Activated CD4-positive, alpha-beta memory T cell treated with anti-CD3 and anti-CD28 coated beads for 36 hours (primary cell): ENCODE measurements at regions not wholly inside any gene's neighbourhood (a gene's known extent, or its start where the extent isn't known, plus 50 kb on each side); places are given as distances from the start of the nearest gene placed in this dataset.
A peak's percentile ranks its signal among the peaks of the same experiment; 100 is the strongest.

Experiments used
- CTCF ChIA-PET: fragments of 350-600 bp; sonication (Branson Sonifier 250); formaldehyde crosslinking; loops from one replicate; lab custom pipeline; 2021; ENCODE audit warnings: antibody characterized with exemption, inconsistent platforms; lab: Charles Lee
- POLR2A ChIA-PET: fragments of 350-600 bp; sonication (Branson Sonifier 250); formaldehyde crosslinking; loops from one replicate; lab custom pipeline; 2021; ENCODE audit warnings: antibody characterized with exemption; lab: Charles Lee
- DNase-seq: peaks from one replicate; pipeline ENCODE4 v3.0.0-alpha.2; 2020
- H3K27ac Mint-ChIP-seq: one replicate; pipeline ENCODE4 v1.8.0; 2021; ENCODE audit warnings: mixed read lengths
- H3K27me3 Mint-ChIP-seq: one replicate; pipeline ENCODE4 v1.8.0; 2021; ENCODE audit warnings: mixed read lengths
- H3K36me3 Mint-ChIP-seq: one replicate; pipeline ENCODE4 v1.8.0; 2021; ENCODE audit warnings: mixed read lengths
- H3K4me1 Mint-ChIP-seq: one replicate; pipeline ENCODE4 v1.8.0; 2021; ENCODE audit warnings: low read depth, mixed read lengths
- H3K4me3 Mint-ChIP-seq: one replicate; pipeline ENCODE4 v1.8.0; 2021; ENCODE audit warnings: mild to moderate bottlenecking, mixed read lengths
- H3K9me3 Mint-ChIP-seq: one replicate; pipeline ENCODE4 v1.8.0; 2021; ENCODE audit warnings: mixed read lengths
- intact Hi-C: fragments of 100-400 bp; cut with micrococcal nuclease; formaldehyde crosslinking; loops from one replicate; pipeline ENCODE4 v1.15.1; 2023

DNA sequence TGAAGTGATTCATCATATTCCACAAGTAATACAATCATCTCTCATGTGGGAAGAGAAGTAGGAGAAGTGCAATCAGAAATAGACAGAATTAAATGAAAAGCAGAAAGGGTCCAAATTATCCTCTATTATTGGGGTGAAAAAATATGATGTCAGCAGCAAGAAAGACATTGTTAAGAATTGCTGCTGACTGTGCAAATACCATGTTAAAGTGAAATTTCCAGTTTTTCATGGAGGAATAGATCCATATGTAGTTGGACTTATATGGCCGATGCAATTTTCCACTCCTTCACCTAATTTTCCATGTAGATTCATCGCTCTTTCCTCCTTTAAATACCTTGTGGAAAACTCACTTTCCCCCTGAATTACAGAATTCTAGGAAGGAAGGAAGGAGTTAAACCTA lies 819.8 kb downstream of the GATA3 start:
- ChIA-PET CTCF (no interaction called here), POLR2A (no interaction called here)
- no peak for DNase-seq
- peaks cover 1% of the 10 kb centered on the region for H3K27me3 Mint-ChIP-seq
- intact Hi-C loops, result no loop called here
- no peak overlapping the region for H3K27ac Mint-ChIP-seq
- H3K9me3 Mint-ChIP-seq, result no peaks in the 10 kb centered on the region
- no peak overlapping the region for H3K4me3 Mint-ChIP-seq
- H3K36me3 Mint-ChIP-seq, result no peaks in the 10 kb centered on the region
- peaks cover 4% of the 10 kb centered on the region for H3K4me1 Mint-ChIP-seq

DNA sequence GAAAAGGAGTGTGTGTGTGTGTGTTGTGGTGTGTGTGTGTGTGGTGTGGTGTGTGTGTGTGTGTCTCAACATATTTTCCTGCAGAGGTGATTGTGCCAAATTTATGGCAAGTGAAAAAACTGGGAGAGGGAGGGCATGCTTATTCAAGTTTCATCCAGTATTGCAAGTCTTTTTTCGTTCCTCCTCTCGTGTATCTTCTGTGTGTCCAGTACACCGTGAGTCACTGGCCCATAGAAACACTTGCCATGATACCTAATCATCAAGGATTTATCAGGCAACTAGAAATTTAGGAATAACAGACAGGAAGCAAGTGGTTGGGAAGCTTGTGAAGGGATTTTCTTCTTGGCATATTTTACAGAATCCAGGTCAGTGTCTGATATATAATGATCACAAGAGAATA lies 820.5 kb downstream of the GATA3 start:
- no peak overlapping the region for H3K27ac Mint-ChIP-seq
- H3K27me3 Mint-ChIP-seq, result peaks cover 1% of the 10 kb centered on the region
- peaks cover 4% of the 10 kb centered on the region for H3K4me1 Mint-ChIP-seq
- H3K36me3 Mint-ChIP-seq, result no peaks in the 10 kb centered on the region
- ChIA-PET POLR2A (no interaction called here), CTCF (no interaction called here)
- no peak for DNase-seq
- no peaks in the 10 kb centered on the region for H3K9me3 Mint-ChIP-seq
- H3K4me3 Mint-ChIP-seq, result no peak overlapping the region
- intact Hi-C loops, result no loop called here

DNA sequence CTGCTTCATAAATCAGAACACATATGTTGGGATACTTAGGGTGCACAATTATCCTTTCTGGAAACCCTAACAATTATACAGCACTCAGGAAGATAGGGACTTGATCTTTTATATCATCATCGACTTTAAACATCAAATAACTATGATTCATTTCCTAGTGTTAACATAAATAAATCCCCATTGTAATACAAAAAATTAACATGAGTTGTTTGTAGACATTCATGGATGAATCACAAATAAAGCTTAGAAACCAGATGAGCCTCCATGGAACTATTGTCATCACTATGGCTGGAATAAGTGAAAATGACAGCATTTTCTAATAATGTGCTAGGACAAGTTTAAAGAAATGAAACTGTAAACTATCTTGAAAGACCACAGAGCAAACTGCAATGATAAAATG lies 821.7 kb downstream of the GATA3 start:
- no peak overlapping the region for H3K4me3 Mint-ChIP-seq
- no peaks in the 10 kb centered on the region for H3K9me3 Mint-ChIP-seq
- peaks cover 1% of the 10 kb centered on the region for H3K27me3 Mint-ChIP-seq
- H3K36me3 Mint-ChIP-seq, result no peaks in the 10 kb centered on the region
- peaks cover 4% of the 10 kb centered on the region for H3K4me1 Mint-ChIP-seq
- no peak for DNase-seq
- no peak overlapping the region for H3K27ac Mint-ChIP-seq
- POLR2A ChIA-PET, result no interaction called here
- CTCF ChIA-PET, result no interaction called here
- intact Hi-C loops, result no loop called here

GRCh38 chr10:8889538-8889937 lies 835.0 kb downstream of the GATA3 start:
- no peaks in the 10 kb centered on the region for H3K36me3 Mint-ChIP-seq
- intact Hi-C loops, result no loop called here
- no peaks in the 10 kb centered on the region for H3K27me3 Mint-ChIP-seq
- no peaks in the 10 kb centered on the region for H3K9me3 Mint-ChIP-seq
- no peak for DNase-seq
- ChIA-PET POLR2A (no interaction called here), CTCF (no interaction called here)
- H3K4me1 Mint-ChIP-seq, result peaks cover 13% of the 10 kb centered on the region
- H3K27ac Mint-ChIP-seq, result no peak overlapping the region
- H3K4me3 Mint-ChIP-seq, result no peak overlapping the region

GRCh38 chr10:8893102-8893501 lies 838.6 kb downstream of the GATA3 start:
- ChIA-PET POLR2A (no interaction called here), CTCF (no interaction called here)
- Mint-ChIP-seq H3K36me3 (no peaks in the 10 kb centered on the region), H3K9me3 (no peaks in the 10 kb centered on the region), H3K4me3 (no peak overlapping the region), H3K27ac (peak overlapping the region; percentile 4), H3K4me1 (peaks cover 14% of the 10 kb centered on the region), H3K27me3 (peaks cover 9% of the 10 kb centered on the region)
- DNase-seq, result no peak
- intact Hi-C loops, result loop anchor here (1.0 to 10.0 kb wide), 3 partner anchors 46 to 838 kb away; partner anchors contain the start of gene GATA3

- intact Hi-C loops, result loop anchor here (5.0 to 10.0 kb wide), 2 partner anchors 47 to 839 kb away; partner anchors contain the start of gene GATA3
- peaks cover 9% of the 10 kb centered on the region for H3K27me3 Mint-ChIP-seq
- H3K4me1 Mint-ChIP-seq, result peaks cover 14% of the 10 kb centered on the region
- DNase-seq, result no peak
- peak overlapping the region; percentile 20 for H3K27ac Mint-ChIP-seq
- POLR2A ChIA-PET, result no interaction called here
- CTCF ChIA-PET, result no interaction called here
- no peaks in the 10 kb centered on the region for H3K9me3 Mint-ChIP-seq
- no peak overlapping the region for H3K4me3 Mint-ChIP-seq
- no peaks in the 10 kb centered on the region for H3K36me3 Mint-ChIP-seq
These were observed 839.7 kb downstream of the GATA3 start for GRCh38 chr10:8894148-8894547.

DNA sequence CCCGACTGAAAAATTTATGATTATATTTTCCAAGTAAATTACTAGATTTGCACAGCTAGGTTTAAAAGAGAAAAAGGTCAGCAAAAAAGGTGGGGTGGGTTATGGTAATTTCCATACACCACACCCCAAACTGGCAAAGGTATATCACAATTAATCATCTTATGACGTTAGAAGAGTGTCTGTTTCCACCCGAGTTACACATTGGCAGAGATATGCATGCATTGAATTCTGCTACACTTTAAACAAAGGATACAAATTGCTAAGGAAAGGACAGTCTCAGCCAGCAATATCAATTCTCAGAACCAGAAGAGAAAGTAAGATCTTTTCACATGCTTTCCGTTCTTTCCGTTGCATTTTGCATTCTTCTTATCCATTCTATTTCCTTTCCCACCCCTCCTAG lies 843.3 kb downstream of the GATA3 start:
- no peaks in the 10 kb centered on the region for H3K36me3 Mint-ChIP-seq
- peaks cover 9% of the 10 kb centered on the region for H3K27me3 Mint-ChIP-seq
- intact Hi-C loops, result loop anchor here (5.0 to 10.0 kb wide), 2 partner anchors 95 to 843 kb away; partner anchors contain the start of gene GATA3
- peak overlapping the region; percentile 77 for H3K27ac Mint-ChIP-seq
- POLR2A ChIA-PET, result no interaction called here
- CTCF ChIA-PET, result no interaction called here
- peak overlapping the region; percentile 51 for H3K4me3 Mint-ChIP-seq
- DNase-seq, result no peak
- peaks cover 11% of the 10 kb centered on the region for H3K4me1 Mint-ChIP-seq
- no peaks in the 10 kb centered on the region for H3K9me3 Mint-ChIP-seq

DNA sequence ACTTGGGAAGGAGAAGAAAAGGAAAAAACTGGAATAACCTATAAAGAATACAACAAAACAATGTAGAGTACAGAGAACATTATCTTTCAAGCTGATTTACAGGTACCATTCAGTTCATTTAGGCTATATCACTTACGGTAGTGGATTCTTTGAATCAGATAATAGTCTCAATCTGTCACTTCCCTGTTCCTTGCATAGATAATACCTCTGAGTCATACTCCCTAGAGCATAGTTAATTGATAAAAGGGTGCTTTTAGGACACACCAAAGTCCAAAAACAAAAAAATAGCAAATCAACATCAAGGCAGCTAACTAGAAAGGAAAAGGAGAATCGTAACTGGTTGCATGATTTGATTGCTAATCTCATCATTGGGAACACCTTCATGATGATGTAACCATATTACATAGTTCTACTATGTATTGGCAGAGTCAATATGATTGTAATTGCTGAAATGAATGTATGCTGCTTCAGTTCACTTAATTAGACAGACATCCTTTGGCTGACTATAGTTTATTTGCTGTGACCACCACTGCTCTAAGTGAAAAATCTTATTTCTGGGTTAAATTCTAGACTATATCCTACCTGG lies 844.4 kb downstream of the GATA3 start:
- ChIA-PET CTCF (no interaction called here), POLR2A (no interaction called here)
- intact Hi-C loops, result loop anchor here (5.0 to 10.0 kb wide), 2 partner anchors 93 to 844 kb away; partner anchors contain the start of gene GATA3
- Mint-ChIP-seq H3K27ac (peak overlapping the region; percentile 57), H3K9me3 (no peaks in the 10 kb centered on the region), H3K4me3 (peak overlapping the region; percentile 4), H3K4me1 (peaks cover 4% of the 10 kb centered on the region), H3K36me3 (no peaks in the 10 kb centered on the region), H3K27me3 (peaks cover 9% of the 10 kb centered on the region)
- DNase-seq, result no peak

DNA sequence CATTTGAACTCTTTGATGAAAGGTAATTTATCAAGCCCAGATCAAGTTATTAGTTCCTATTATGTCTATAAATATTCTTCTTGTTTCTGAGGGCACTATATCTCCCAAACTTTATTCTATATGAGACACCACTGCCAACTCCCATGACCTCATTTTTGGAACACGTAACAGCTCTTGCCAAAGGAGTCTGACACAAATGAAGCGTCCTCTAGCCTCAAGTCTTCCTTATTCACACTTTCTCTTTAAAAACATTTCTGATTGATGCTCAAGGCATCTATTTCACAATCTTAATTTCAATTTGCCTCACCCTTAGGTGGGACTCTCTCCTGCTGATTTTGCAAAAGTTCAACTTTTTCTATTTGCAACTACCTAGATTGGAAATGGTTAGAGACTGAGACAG lies 848.4 kb downstream of the GATA3 start:
- no peak overlapping the region for H3K4me3 Mint-ChIP-seq
- no peak for DNase-seq
- POLR2A ChIA-PET, result no interaction called here
- intact Hi-C loops, result no loop called here
- H3K9me3 Mint-ChIP-seq, result peaks cover 3% of the 10 kb centered on the region
- no peak overlapping the region for H3K27ac Mint-ChIP-seq
- no peaks in the 10 kb centered on the region for H3K4me1 Mint-ChIP-seq
- H3K27me3 Mint-ChIP-seq, result peaks cover under 1% of the 10 kb centered on the region
- peaks cover 1% of the 10 kb centered on the region for H3K36me3 Mint-ChIP-seq
- CTCF ChIA-PET, result no interaction called here

DNA sequence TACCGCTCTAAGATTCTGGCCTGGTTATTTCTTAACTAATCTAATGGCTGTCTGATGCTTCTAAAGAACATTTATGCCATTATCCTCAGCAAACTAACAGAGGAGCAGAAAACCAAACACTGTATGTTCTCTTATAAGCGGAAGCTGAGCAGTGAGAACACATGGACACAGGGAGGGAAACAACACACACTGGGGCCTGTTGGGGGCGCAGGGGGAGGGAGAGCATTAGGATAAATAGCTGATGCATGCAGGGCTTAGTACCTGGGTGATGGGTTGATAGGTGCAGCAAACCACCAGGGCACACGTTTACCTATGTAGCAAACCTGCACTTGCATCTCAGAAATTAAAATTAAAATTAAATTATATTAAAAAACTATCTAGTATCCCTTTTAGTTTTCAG lies 853.5 kb downstream of the GATA3 start:
- intact Hi-C loops, result no loop called here
- Mint-ChIP-seq H3K27ac (no peak overlapping the region), H3K36me3 (peaks cover 1% of the 10 kb centered on the region), H3K27me3 (no peaks in the 10 kb centered on the region), H3K4me3 (no peak overlapping the region), H3K4me1 (peaks cover 5% of the 10 kb centered on the region), H3K9me3 (peaks cover 3% of the 10 kb centered on the region)
- POLR2A ChIA-PET, result no interaction called here
- no peak for DNase-seq
- CTCF ChIA-PET, result no interaction called here

DNA sequence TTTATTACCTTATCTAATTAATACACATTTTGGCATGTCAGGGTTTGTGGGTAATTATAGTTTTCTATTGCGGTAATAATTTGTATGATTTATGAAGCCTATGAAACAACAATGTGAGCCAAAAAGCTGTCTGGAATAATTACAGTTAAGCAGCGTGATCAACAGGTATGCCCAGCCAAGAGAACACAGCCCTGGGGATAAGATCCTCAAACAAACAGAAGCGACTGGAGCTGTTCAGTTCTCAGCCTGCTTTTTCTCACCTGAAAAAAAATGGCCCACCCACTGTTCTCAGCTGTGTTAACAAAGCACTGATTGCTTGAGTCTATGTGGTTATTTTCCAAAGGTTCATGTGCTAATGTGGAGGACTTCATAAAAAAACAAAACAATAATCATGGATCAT lies 855.8 kb downstream of the GATA3 start:
- CTCF ChIA-PET, result no interaction called here
- no peaks in the 10 kb centered on the region for H3K27me3 Mint-ChIP-seq
- peaks cover 5% of the 10 kb centered on the region for H3K4me1 Mint-ChIP-seq
- H3K36me3 Mint-ChIP-seq, result peaks cover 1% of the 10 kb centered on the region
- H3K9me3 Mint-ChIP-seq, result peaks cover 3% of the 10 kb centered on the region
- H3K27ac Mint-ChIP-seq, result no peak overlapping the region
- intact Hi-C loops, result no loop called here
- no peak for DNase-seq
- POLR2A ChIA-PET, result no interaction called here
- no peak overlapping the region for H3K4me3 Mint-ChIP-seq

GRCh38 chr10:8911032-8911431 lies 856.5 kb downstream of the GATA3 start:
- intact Hi-C loops, result no loop called here
- no peaks in the 10 kb centered on the region for H3K27me3 Mint-ChIP-seq
- H3K4me3 Mint-ChIP-seq, result no peak overlapping the region
- H3K9me3 Mint-ChIP-seq, result no peaks in the 10 kb centered on the region
- H3K27ac Mint-ChIP-seq, result no peak overlapping the region
- peaks cover 5% of the 10 kb centered on the region for H3K4me1 Mint-ChIP-seq
- ChIA-PET CTCF (no interaction called here), POLR2A (no interaction called here)
- no peak for DNase-seq
- peaks cover 1% of the 10 kb centered on the region for H3K36me3 Mint-ChIP-seq

DNA sequence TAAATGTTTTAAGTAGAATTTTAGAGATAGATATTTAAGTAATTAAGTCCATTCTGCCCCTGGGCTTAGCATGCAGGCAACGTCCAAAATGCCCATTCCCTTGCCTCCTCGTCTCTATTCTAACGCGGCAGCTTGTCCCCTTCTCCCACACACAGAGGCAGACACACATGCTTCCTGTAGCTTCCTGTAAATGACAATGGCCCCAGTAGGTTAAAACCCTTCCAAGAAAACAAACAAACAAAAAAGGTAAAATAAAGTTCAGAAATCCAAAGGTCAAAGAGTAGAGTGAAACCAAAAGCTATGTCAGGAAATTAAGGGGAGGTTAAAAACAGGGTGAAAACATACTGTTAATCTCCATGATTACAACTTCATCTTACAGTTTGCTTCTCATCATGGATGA lies 857.6 kb downstream of the GATA3 start:
- Mint-ChIP-seq H3K4me1 (peaks cover 5% of the 10 kb centered on the region), H3K36me3 (no peaks in the 10 kb centered on the region), H3K27ac (peak overlapping the region; percentile 2), H3K27me3 (no peaks in the 10 kb centered on the region), H3K4me3 (no peak overlapping the region), H3K9me3 (no peaks in the 10 kb centered on the region)
- ChIA-PET POLR2A (no interaction called here), CTCF (no interaction called here)
- no peak for DNase-seq
- intact Hi-C loops, result no loop called here
